ENCODE measurements at regions not wholly inside any gene's neighbourhood (a gene's known extent, or its start where the extent isn't known, plus 50 kb on each side); places are given as distances from the start of the nearest gene placed in this dataset.
"Not testable (repeated sequence)": the region's sequence is repeated elsewhere in the genome, so short reads cannot be mapped to it uniquely, and the experiment has no call there.

DNA sequence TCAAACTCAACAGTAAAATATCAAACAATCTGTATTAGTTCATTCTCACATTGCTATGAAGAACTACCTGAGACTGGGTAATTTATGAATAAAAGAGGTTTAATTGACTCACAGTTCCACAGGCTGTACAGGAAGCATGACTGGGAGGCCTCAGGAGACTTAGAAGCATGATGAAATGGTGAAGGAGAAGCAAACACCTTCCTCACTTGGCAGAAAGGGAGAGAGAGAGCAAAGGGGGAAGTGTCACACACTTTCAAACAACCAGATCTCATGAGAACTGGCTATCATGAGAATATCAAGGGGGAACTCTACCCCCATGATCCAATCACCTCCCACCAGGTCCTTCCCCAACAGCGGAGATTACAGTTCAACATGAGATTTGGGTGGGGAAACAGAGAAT lies 198.5 kb upstream of the CRIM1 start:
- not testable (repeated sequence) for DNase-seq

DNA sequence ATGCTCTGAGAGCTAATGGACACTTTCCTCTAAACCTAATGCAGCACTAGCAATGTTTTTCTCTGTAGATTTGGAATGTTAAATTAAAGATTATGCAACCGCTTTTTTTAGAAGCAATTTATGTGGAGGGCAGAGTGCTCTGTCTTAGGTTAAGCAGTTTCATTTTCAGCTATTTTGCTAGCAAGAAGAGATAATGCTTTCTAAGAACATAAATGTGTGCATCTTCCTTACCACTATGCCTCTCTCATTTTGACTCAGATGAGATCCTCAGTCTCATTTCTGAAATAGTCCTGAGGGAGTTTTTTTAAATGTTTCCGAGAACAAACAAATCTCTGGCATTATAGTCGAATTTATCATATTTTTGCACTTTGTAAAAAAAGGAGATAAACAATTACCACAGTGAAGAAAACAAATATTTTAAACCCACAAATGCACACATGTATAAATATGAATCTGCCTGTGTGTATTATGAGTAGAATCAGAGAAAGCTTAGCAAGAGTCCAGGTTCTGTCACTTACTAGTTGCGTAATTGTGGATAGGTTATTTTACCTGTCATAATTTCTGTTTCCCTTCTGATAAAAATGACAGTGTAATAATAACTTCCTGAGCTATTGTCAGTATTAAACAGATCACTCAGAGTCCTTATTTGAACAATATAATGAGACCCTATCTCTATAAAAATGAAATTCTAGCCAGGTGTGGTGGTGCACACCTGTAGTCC lies 207.7 kb upstream of the CRIM1 start:
- DNase-seq, result no peak

DNA sequence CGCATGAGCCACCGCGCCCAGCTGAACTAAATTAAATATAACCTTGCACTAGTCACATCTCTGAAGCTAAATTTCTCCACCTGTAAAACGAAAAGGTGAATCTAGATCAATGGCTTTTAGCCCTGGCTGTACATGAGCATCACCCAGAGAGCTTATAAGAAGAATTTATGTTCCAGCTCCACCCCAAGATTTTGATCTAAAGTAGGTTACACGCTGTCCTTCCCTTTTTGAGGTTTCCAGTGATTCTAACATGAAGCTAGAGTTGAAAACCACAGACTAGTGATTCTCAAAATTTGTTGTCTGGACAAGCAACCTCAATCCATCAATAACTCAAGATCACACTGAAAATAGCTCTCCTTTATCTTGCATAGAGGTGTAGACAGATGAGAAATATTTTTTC lies 208.8 kb upstream of the CRIM1 start:
- DNase-seq, result no peak

DNA sequence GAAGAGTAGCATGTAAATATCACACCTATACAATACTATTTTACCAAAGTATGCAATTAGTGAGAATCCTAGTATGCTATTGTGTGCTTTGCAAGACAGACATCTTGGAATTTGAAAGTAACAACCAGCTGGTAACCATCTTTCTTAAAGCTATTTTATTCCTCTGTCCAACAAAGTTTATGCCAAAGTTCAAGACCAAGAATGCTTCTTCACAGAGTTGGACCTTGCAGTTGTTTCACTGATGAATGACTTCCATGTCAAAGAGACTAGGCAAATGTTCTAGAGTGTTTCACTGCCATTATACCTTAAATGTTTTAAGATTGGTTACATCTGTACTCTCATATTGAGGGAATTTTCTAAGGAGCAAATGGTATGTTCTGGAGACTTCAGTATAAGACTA lies 215.2 kb upstream of the CRIM1 start:
- no peak for DNase-seq

DNA sequence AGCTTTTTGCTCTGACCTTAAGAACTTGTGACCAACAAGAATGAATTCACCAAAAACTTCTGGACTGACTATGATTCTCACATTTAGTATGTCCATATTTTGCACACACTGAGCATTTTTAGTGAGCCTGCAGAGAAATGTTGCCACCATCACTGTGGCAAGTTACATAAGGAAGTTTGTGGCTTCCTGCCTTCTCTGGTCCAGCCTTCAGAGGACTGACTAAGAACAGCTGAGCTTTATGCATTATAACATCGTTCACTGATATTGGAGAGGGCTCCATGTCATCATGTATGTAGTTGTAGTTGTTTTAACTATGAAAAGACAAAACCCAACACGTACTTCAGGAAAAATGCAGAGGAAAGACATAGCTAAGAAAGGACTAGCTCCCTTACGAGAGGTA lies 218.0 kb upstream of the CRIM1 start:
- no peak for DNase-seq

DNA sequence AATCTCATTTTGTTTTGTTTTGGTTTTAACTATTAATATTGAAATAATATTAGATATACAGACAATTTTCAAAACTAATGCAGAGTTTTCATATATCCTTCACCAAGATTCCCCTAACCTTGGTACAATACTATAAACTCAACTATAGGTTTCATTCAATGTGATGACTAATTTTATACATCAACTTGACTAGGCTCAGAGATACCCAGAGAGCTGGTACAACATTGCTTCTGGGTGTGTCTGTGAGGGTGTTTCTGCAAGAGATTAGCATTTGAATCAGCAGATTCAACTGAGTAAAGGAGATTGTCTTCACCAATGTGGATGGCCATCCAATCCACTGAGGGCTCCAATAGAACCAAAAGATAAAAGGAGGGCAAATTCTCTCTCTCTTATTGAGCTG lies 221.3 kb upstream of the CRIM1 start:
- no peak for DNase-seq

DNA sequence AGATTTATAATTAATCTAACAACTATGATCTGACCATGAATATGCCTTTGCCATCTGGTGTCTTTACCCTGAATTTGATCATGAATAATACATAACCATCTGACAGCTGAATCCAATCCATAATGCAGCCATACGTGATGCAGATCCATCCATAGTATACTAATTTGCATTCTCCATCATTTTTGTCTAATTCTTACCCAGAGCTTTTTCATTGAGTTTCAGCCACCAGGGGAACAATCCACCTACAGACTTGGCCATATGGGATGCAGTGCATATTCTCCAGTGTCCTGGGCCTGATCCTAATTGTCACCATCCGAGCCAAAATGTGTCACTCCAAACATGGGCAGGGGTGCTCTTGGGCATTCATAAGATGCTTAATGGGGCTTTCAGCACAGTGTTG lies 227.2 kb upstream of the CRIM1 start:
- no peak for DNase-seq

DNA sequence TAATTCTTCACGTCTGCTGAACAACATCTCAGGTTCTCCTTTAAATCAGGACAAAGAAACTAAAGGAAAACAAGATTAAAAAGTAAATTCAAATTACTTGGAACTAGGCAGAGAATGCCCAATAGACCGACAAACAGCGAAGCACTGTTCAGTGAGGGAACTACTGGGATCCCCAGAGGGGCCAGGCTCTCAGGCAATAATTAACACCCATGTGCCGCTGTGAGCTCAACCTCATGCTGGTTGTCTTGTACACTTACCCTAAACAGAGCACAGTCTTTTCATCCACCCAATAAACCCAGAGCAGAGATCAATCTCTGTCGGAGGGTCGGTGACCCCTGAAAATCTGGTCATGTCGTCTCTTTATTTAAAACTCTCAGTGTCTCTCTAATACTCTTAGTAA lies 229.9 kb upstream of the CRIM1 start:
- DNase-seq, result no peak

DNA sequence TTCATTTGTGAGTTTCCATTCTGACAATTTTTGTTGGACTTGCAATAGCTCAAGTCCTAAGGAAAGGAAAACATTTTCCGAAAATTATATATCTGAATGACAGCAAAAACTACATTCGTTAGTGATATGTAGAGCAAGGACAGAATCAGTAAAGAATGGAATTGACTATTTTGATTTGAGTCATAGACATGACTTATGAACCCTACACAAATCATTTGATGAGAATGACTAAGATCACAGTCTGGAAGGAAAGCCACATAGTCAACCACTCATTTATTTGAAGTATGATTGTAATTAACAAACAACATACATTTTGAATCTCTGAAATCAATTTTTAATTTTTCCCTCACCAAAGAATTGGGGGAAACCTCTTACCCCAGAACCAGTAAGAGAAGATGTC lies 231.6 kb upstream of the CRIM1 start:
- no peak for DNase-seq

DNA sequence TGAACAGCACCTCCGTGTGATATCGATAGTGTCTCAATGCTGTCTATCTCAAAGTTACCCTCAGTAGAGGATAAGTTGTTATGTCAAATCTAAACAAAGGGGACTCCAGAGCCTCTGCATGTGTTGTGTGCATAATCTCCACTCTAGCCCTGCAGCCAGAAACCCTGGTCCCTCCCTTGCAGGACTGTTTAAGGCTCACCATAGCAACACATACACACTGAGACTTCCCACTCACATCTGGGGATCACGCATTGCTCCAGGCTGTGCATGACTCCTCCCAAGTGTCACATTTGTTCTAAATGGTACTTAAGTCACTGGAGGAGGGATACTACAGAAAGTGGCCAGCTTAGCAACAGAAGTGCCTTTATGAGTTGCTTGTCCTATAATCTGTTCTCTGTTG lies 258.6 kb upstream of the CRIM1 start:
- DNase-seq, result no peak

DNA sequence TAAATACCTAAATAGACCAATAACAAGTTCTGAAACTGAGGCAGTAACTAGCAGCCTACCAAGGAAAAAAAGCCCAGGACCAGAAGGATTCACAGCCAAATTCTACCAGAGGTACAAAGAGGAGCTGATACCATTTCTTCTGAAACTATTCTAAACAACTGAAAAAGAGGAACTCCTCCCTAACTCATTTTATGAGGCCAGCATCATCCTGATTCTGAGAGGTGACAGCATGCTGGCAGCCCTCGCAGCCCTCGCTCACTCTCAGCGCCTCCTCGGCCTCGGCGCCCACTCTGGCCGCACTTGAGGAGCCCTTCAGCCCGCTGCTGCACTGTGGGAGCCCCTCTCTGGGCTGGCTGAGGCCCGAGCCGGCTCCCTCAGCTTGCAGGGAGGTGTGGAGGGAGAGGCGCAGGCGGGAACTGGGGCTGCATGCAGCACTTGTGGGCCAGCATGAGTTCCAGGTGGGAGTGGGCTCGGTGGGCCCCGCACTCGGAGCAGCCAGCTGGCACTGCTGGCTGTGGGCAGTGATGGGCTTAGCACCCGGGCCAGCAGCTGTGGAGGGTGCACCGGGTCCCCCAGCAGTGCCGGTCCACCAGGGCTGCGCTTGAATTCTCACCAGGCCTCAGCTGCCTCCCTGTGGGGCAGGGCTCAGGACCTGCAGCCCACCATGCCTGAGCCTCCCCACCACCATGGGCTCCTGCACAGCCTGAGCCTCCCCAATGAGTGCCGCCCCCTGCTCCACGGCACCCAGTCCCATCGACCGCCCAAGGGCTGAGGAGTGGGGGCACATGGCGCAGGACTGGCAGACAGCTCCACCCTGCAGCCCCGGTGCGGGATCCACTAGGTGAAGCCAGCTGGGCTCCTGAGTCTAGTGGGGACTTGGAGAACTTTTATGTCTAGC lies 263.5 kb upstream of the CRIM1 start:
- DNase-seq, result not testable (repeated sequence)

DNA sequence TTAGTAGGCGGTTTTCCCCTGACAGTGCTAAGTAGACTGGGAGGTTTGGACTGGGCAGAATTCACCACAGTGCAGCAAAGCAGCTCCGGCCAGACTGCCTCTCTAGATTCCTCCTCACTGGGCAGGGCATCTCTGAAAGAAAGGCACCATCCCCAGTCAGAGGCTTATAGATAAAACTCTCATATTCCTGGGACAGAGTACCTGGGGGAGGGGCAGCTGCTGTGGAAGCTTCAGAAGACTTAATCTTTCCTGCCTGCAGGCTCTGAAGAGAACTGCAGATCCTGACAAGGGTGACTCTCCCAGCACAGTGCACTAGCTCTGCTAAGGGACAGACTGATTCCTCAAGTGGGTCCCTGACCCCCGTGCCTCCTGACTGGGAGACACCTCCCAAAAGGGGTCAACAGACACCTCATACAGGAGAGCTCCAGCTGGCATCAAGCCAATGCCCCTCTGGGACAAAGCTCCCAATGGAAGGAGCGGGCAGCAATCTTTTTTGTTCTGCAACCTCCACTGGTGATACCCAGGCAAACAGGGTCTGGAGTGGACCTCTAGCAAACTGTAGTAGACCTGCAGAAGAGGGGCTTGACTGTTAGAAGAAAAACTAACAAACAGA lies 266.8 kb upstream of the CRIM1 start:
- DNase-seq, result no peak

DNA sequence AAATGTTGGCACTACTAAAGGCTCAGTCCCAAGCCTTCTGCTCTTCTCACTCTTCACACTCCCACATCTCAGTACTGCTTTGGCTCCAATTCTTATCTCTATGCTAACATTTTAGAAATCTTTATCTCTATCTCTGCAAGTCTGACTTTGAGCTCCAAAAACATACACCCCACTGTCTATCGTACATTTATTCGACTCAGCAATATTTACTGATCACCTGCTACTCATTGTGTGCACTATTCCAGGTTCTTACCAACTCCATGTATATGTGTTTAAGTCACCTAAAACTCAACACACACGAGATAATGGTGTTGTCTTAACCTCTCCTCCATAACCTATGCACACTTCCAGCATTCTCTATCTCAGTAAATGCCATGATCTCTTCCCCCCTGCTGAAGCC lies 268.2 kb upstream of the CRIM1 start:
- no peak for DNase-seq

DNA sequence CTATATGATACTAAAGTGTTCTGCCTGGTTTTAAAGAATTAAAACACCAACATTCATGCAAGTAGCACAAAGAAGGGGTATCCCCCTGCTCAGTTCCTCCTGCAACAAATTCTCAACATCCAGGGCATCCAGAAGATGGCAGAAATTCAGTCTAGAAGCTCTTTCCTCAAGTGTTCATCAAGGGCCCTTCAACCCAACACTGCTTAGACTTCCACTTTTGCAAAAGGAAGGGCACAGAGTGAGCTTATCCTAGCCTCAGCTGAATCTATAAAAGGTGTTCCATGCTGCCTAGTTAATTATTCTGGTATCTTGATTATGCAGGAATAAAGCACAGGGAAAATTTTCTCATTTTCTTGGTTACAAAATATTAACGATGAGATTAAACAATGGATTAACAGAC lies 275.8 kb upstream of the CRIM1 start:
- DNase-seq, result no peak

DNA sequence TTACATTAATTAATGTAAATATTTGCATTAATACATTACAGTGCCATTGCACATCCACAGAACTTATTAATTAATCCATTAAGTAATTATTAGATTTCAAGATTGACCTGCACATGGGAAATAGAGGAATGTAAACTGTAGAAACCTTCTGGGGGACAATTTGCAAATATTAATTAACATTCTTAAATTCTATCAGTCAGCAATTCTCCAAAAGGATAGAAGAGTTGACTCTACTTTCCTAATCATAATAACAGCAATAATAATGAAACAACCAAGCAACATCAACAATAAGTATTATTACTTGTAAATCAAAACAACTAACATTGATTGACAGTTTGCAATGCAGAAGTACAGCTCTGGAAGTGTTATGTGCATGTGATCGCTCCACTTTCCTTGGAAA lies 281.6 kb upstream of the CRIM1 start:
- DNase-seq, result no peak

DNA sequence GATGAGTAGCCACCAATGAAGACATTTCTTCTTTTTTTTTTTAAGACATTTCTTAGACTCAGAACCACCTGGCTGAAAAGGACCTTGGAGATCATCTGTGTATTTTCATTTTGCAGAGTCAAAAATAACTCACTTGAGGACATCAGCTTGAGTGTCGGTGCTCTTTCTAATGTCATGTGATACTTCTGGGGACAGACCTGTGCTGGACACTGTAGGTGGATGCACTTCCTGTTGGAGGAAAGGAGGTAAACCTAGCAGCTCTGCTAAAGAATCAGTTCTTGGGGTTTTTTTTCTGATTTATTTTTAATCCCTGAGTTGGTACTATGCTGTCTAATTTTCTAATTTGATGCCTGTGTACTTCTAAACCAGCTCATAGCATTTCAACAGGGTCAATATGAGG lies 283.9 kb upstream of the CRIM1 start:
- no peak for DNase-seq

DNA sequence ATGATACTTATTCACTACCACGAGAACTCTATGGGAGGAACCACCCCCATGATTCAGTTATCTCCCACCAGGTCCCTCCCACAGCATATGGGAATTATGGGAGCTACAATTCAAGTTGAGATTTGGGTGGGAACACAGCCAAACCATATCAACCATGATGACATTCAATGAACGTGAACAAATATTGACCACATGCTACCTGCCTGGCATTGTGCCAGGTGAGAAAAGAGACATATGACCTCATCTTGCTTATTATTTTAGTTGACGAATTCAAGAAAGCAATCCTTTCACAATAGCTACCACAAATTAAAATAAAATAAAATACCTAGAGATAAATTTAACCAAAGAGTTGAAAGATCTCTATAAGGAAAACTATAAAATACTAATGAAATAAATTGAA lies 286.5 kb upstream of the CRIM1 start:
- no peak for DNase-seq

DNA sequence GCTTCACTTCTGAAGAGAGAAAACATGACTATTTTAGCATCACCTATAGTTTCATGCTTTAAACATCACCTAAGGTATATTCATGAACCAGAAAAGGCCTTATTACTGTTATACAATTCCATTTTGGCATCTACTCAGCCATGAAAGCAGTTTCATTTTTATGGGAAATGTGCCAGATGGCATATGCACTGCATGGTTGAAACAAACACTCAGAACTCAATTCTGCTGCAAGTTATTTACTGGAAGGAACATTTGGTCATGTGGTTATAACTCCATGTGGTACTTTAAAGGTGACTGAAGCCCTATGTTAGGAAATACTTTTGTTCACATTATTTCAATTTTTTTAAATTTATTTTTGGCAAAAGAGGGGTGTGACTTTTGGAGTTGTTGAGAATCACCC lies 287.5 kb upstream of the CRIM1 start:
- DNase-seq, result no peak

DNA sequence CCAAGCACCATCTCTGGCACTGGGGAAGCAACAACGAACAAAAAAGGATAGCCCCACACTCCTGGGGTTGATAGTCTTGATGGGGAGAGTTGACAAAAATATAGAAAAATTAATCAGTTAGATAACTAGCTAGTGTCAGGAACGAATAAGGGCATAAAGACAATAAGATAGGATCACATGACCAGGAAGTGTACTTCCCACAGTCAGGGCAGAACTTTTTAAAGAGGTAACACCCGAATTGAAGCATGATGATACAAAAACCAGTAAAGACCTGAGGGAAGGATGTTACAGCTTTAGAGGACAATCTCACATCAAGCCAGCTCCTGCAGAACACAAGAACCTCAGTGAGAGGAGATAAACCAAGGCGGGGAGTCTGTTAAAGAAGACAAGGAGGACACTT lies 295.4 kb upstream of the CRIM1 start:
- DNase-seq, result no peak

DNA sequence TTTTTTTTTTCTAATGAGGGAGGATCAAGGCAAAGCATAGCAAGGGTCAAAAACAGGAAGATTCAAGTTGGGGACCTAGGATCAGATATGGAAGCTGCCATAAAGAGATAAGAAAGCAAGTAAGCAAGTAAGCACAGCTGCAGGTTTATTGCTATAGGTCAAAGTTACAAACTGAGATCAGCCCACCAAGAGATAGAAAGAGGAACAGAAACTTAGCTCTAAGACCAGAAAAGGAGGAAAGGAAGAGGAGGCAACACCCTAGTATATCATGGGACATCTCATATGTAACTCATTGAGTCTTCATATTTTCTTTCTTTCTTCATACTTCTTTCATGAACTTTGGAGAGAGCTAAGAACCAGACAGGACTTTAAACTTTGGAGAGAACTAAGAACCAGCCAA lies 295.9 kb upstream of the CRIM1 start:
- DNase-seq, result no peak

DNA sequence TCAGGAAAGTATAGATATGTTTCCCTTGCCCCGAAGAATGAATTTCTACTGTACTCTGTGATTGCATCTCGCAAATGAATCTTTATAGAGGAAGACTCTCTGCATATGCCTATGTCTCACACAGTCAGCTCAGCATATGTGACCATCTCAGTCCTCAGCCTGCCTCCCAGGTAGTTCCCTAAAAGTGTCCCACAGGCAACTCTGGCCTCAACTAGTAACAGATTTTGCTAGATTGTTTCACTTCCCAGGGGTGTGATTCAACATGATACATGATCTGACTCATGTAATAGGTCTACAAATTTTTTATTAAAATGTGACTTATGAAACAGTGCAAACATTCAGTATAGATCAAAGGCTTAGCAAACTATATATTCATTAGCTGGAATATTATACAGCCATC lies 296.6 kb upstream of the CRIM1 start:
- DNase-seq, result no peak

DNA sequence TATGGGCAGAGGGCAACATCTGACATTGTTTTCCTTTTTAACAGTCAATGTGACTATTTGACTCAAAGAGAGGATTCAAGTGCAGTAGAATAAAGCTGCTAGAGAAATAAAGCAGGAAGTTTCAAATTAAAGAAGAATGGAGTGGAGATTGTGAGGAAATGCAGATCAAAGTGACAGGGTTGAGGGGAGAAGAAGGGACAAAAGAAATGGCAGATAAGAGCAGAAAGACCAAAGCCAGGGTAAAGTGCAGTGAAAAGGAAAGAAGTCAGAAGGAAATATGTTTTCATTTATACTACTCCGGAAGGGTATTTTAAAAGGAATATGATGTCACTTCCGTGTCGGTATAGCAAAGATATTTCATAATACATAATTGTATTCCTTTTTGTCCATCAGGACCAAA lies 297.5 kb upstream of the CRIM1 start:
- DNase-seq, result no peak

DNA sequence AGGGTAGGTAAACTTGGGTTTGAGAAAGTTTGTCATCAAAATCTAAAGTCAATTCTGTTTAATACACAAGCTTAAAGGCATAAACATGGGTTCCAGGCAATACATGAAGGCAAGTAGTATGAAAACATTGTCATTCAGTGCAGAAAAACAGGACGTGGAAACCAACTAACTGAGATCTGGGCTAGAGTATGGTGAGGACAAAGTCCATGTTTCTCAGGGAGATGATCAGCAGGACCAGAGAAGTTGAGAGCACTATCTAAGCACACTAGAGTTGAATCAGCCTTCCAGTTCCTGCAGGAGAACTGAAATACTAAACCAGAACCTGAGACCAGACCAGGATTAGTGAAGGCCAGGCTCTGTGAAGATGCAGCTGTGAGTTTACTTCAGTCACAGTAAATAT lies 302.8 kb upstream of the CRIM1 start:
- DNase-seq, result no peak

DNA sequence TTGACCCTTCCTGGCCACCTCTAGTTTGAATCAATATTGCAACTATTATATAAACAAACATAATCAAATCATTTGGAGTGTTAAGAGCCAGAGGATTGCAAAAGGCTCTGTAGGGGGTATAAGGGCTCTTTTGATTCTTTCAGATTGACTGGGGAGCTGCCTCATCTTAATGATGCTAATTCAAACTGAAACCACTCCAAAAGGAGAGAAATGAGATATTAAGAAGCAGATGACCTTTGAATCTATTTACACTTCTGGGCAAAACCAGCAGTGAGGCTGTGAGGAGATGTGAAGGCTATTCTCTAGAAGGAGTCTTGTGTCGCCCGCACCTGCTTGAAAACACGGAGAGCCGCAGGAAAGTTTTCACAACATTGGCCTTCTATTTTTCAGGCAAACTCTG lies 311.2 kb upstream of the CRIM1 start:
- DNase-seq, result no peak

All from CD4-positive, alpha-beta T cell treated with Interleukin-17A for 1 hour (primary cell).